SK-N-SH (cell line): ENCODE measurements at regions not wholly inside any gene's neighbourhood (a gene's known extent, or its start where the extent isn't known, plus 50 kb on each side); places are given as distances from the start of the nearest gene placed in this dataset.

ENCODE experiments used
- CTCF ChIA-PET: fragments of 300-600, 350-600 bp; formaldehyde crosslinking; extraction: SDS; loops from one replicate; lab custom pipeline; 2021; lab: Yijun Ruan, JAX
- POLR2A ChIA-PET: fragments of 350-600 bp; sonication (Branson Sonifier 250); formaldehyde crosslinking; extraction: SDS; loops from one replicate; lab custom pipeline; 2020; ENCODE audit warnings: antibody characterized with exemption, inconsistent platforms; lab: Yijun Ruan, JAX
- DNase-seq: peaks from one replicate; pipeline ENCODE4 v3.0.0; 2012
- H2AFZ ChIP-seq: fragments of 200-600 bp; sonication (generic); 2 replicates; pipeline ENCODE4 v1.8.1; 2016; ENCODE audit warnings: antibody characterized with exemption, mild to moderate bottlenecking, low read depth
- H3F3A ChIP-seq: fragments of 200-600 bp; sonication (generic); replicated peaks from 2 replicates; pipeline ENCODE3; 2016; ENCODE audit warnings: antibody characterized with exemption, mild to moderate bottlenecking; ENCODE audit not compliant: insufficient read depth
- H3K27ac ChIP-seq, 2 experiments: fragments of 200-500 bp in 1 of 2; fragments of 200-600 bp in 1 of 2; sonication (Bioruptor generic) in 1 of 2; sonication (generic), shearing (Covaris generic) in 1 of 2; 2 replicates each; pipeline versions ENCODE4 v1.5.1 to v1.6.1; 2014 to 2016; ENCODE audit warnings: low read depth in 2 of 2, inconsistent platforms in 1 of 2, low read length in 1 of 2, mild to moderate bottlenecking in 1 of 2, mixed read lengths in 1 of 2
- H3K27me3 ChIP-seq: fragments of 200-600 bp; sonication (generic), shearing (Covaris generic); 2 replicates; pipeline ENCODE4 v1.6.1; 2016; ENCODE audit warnings: mixed run types; ENCODE audit not compliant: insufficient read depth
- H3K36me3 ChIP-seq, 2 experiments: fragments of 200-500 bp in 1 of 2; fragments of 200-600 bp in 1 of 2; sonication (Bioruptor generic) in 1 of 2; sonication (generic) in 1 of 2; replicated peaks in 1 of 2; 2 replicates each; pipeline versions ENCODE3 to v1.5.1; 2014 to 2016; ENCODE audit warnings: low read length in 1 of 2, mild to moderate bottlenecking in 1 of 2; ENCODE audit not compliant: insufficient read depth in 2 of 2, control insufficient read depth in 1 of 2
- H3K4me1 ChIP-seq, 2 experiments: fragments of 200-500 bp in 1 of 2; fragments of 200-600 bp in 1 of 2; sonication (Bioruptor generic) in 1 of 2; sonication (generic), shearing (Covaris generic) in 1 of 2; 2 replicates each; pipeline versions ENCODE4 v1.5.1 to v1.6.1; 2014 to 2016; ENCODE audit warnings: low read depth in 1 of 2, low read length in 1 of 2, mixed run types in 1 of 2; ENCODE audit not compliant: insufficient read depth in 2 of 2, control insufficient read depth in 1 of 2
- H3K4me2 ChIP-seq: fragments of 200-600 bp; sonication (generic), shearing (Covaris generic); 2 replicates; pipeline ENCODE4 v1.6.1; 2017; ENCODE audit warnings: mixed run types
- H3K4me3 ChIP-seq, 2 experiments: fragments of 200-500 bp in 1 of 2; fragments of 200-600 bp in 1 of 2; sonication (Bioruptor generic) in 1 of 2; sonication (generic), shearing (Covaris generic) in 1 of 2; 2 replicates each; pipeline versions ENCODE4 v1.5.1 to v1.8.1; 2014 to 2016; ENCODE audit warnings: low read depth in 2 of 2, inconsistent platforms in 1 of 2, low read length in 1 of 2, mild to moderate bottlenecking in 1 of 2, mixed read lengths in 1 of 2, moderate library complexity in 1 of 2
- H3K79me2 ChIP-seq: fragments of 200-600 bp; sonication (generic); 2 replicates; pipeline ENCODE4 v1.8.1; 2017; ENCODE audit warnings: mild to moderate bottlenecking; ENCODE audit not compliant: insufficient read depth
- H3K9ac ChIP-seq: fragments of 200-600 bp; sonication (generic); 2 replicates; pipeline ENCODE4 v1.6.1; 2017; ENCODE audit warnings: mixed run types
- H3K9me2 ChIP-seq: fragments of 200-600 bp; sonication (generic); 2 replicates; pipeline ENCODE4 v1.6.1; 2017; ENCODE audit warnings: mixed run types
- H3K9me3 ChIP-seq: fragments of 200-600 bp; sonication (generic); 2 replicates; pipeline ENCODE4 v1.6.1; 2017; ENCODE audit warnings: mixed run types, mild to moderate bottlenecking, moderate library complexity
- H4K20me1 ChIP-seq: fragments of 200-600 bp; sonication (generic); 2 replicates; pipeline ENCODE4 v1.6.1; 2017; ENCODE audit warnings: mild to moderate bottlenecking, mixed run types; ENCODE audit not compliant: insufficient read depth
- EP300 ChIP-seq, 2 experiments: IDR thresholded peaks; 2 replicates each; pipeline versions ENCODE4 v1.4.0 to v1.6.1; 2012; ENCODE audit warnings: borderline replicate concordance in 1 of 2, low read depth in 1 of 2, low read length in 1 of 2
- EZH2phosphoT487 ChIP-seq: fragments of 200-600 bp; sonication (generic); IDR thresholded peaks from 2 replicates; pipeline ENCODE4 v1.6.1; 2017; ENCODE audit warnings: low read depth, mixed run types, mild to moderate bottlenecking, antibody characterized with exemption, moderate library complexity, borderline replicate concordance
- FOXJ3 ChIP-seq: sonication (generic); formaldehyde crosslinking; IDR thresholded peaks from 2 replicates; pipeline ENCODE4 v1.5.1; 2020; ENCODE audit warnings: mild to moderate bottlenecking, missing genetic modification reagents
- FOXM1 ChIP-seq: IDR thresholded peaks from 2 replicates; pipeline ENCODE4 v1.4.0; 2012; ENCODE audit warnings: low read depth, mild to moderate bottlenecking
- GATA2 ChIP-seq: sonication (generic); formaldehyde crosslinking; IDR thresholded peaks from 2 replicates; pipeline ENCODE4 v1.5.0; 2020; ENCODE audit warnings: mild to moderate bottlenecking, missing genetic modification reagents
- JUND ChIP-seq: IDR thresholded peaks from 2 replicates; pipeline ENCODE4 v1.4.0; 2012
- MEF2A ChIP-seq: IDR thresholded peaks from 2 replicates; pipeline ENCODE4 v1.4.0; 2012; ENCODE audit warnings: low read depth, borderline replicate concordance
- MXI1 ChIP-seq: IDR thresholded peaks from 2 replicates; pipeline ENCODE4 v1.6.1; 2012; ENCODE audit warnings: mild to moderate bottlenecking, low read depth, low read length, improper control_type of control experiment
- NRF1 ChIP-seq: IDR thresholded peaks from 2 replicates; pipeline ENCODE4 v1.6.1; 2012; ENCODE audit warnings: low read depth, mild to moderate bottlenecking, low read length
- POLR2AphosphoS5 ChIP-seq: IDR thresholded peaks from 2 replicates; pipeline ENCODE4 v1.6.1; 2012; ENCODE audit warnings: low read depth, low read length
- RFX5 ChIP-seq: IDR thresholded peaks from 2 replicates; pipeline ENCODE4 v1.6.1; 2012; ENCODE audit warnings: mild to moderate bottlenecking, improper control_type of control experiment, low read length
- RXRA ChIP-seq: IDR thresholded peaks from 2 replicates; pipeline ENCODE4 v1.4.0; 2012; ENCODE audit warnings: low read depth, mild to moderate bottlenecking, borderline replicate concordance
- SMC3 ChIP-seq: IDR thresholded peaks from 2 replicates; pipeline ENCODE4 v1.6.1; 2012; ENCODE audit warnings: low read depth, low read length, improper control_type of control experiment
- TEAD4 ChIP-seq: IDR thresholded peaks from 2 replicates; pipeline ENCODE4 v1.4.0; 2012; ENCODE audit warnings: mild to moderate bottlenecking, borderline replicate concordance; ENCODE audit not compliant: insufficient read depth
- USF1 ChIP-seq: IDR thresholded peaks from 2 replicates; pipeline ENCODE4 v1.4.0; 2012; ENCODE audit warnings: low read depth, borderline replicate concordance
- YY1 ChIP-seq: IDR thresholded peaks from 2 replicates; pipeline ENCODE4 v1.4.0; 2012; ENCODE audit warnings: low read depth, mild to moderate bottlenecking
- ZBTB33 ChIP-seq: IDR thresholded peaks from 2 replicates; pipeline ENCODE4 v1.4.0; 2012; ENCODE audit warnings: low read depth, borderline replicate concordance
- WGBS: methylation state at CpG from one replicate; pipeline ENCODE4 v1.1.6; 2017; ENCODE audit warnings: low lambda C conversion rate; 5-methylcytosine and 5-hydroxymethylcytosine counted together
- TF ChIP-seq, protein P1 (sequence below): fragments of 200-600 bp; sonication (generic); IDR thresholded peaks from 2 replicates; pipeline ENCODE4 v1.6.1; 2017; ENCODE audit warnings: antibody characterized with exemption, mild to moderate bottlenecking, moderate library complexity
- TF ChIP-seq, protein P2 (sequence below): IDR thresholded peaks from 2 replicates; pipeline ENCODE4 v1.6.1; 2012; ENCODE audit warnings: mild to moderate bottlenecking, low read depth, low read length, moderate library complexity

GRCh38 chr13:99080131-99080530 is 102.3 kb upstream of the DOCK9 start:
- no peaks in the 10 kb centered on the region for H3F3A ChIP-seq
- ChIA-PET CTCF (no interaction called here), POLR2A (no interaction called here)
- H4K20me1 ChIP-seq = no peaks in the 10 kb centered on the region
- DNase-seq = no peak
- peaks cover 0 to 14% of the 10 kb centered on the region in 2 experiments; a peak in 1 of 4 replicates for H3K4me1 ChIP-seq
- no peak overlapping the region for H3K4me3 ChIP-seq
- TF ChIP-seq MEF2A = no peak
- no peak for TF ChIP-seq FOXJ3 (CRISPR knock-in tag)
- TF ChIP-seq MXI1 = no peak
- no peak for TF ChIP-seq USF1
- TF ChIP-seq, protein P1, sequence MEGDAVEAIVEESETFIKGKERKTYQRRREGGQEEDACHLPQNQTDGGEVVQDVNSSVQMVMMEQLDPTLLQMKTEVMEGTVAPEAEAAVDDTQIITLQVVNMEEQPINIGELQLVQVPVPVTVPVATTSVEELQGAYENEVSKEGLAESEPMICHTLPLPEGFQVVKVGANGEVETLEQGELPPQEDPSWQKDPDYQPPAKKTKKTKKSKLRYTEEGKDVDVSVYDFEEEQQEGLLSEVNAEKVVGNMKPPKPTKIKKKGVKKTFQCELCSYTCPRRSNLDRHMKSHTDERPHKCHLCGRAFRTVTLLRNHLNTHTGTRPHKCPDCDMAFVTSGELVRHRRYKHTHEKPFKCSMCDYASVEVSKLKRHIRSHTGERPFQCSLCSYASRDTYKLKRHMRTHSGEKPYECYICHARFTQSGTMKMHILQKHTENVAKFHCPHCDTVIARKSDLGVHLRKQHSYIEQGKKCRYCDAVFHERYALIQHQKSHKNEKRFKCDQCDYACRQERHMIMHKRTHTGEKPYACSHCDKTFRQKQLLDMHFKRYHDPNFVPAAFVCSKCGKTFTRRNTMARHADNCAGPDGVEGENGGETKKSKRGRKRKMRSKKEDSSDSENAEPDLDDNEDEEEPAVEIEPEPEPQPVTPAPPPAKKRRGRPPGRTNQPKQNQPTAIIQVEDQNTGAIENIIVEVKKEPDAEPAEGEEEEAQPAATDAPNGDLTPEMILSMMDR = no peak
- no peak for TF ChIP-seq TEAD4
- no peak for TF ChIP-seq GATA2 (CRISPR knock-in tag)
- TF ChIP-seq NRF1 = no peak
- no peak for TF ChIP-seq POLR2AphosphoS5
- no peak for TF ChIP-seq YY1
- TF ChIP-seq SMC3 = no peak
- no peak for TF ChIP-seq FOXM1
- no peak for TF ChIP-seq JUND
- H3K9ac ChIP-seq = no peak overlapping the region
- no peak overlapping the region for H3K27ac ChIP-seq
- H3K79me2 ChIP-seq = peaks cover 5% of the 10 kb centered on the region; the same call in 1 of the 2 replicates
- WGBS = 98% methylated on average over 2 of the region's 2 CpGs
- no peaks in the 10 kb centered on the region for H3K9me2 ChIP-seq
- no peak overlapping the region for H3K4me2 ChIP-seq
- H2AFZ ChIP-seq = no peak overlapping the region
- H3K36me3 ChIP-seq = no peaks in the 10 kb centered on the region
- H3K9me3 ChIP-seq = no peaks in the 10 kb centered on the region
- no peaks in the 10 kb centered on the region for H3K27me3 ChIP-seq

- Histone ChIP-seq H3K36me3 (no peaks in the 10 kb centered on the region), H3K27ac (peak overlapping the region in 1 of 2 experiments; percentile 3; a peak in 1 of 4 replicates), H3K9me3 (no peaks in the 10 kb centered on the region), H3K4me2 (no peak overlapping the region), H3K9ac (no peak overlapping the region), H3F3A (no peaks in the 10 kb centered on the region), H4K20me1 (no peaks in the 10 kb centered on the region), H3K79me2 (peaks cover 8% of the 10 kb centered on the region; the same call in 1 of the 2 replicates), H3K4me3 (no peak overlapping the region), H3K27me3 (no peaks in the 10 kb centered on the region), H3K9me2 (no peaks in the 10 kb centered on the region), H3K4me1 (peaks cover 0 to 22% of the 10 kb centered on the region in 2 experiments; a peak in 1 of 4 replicates), H2AFZ (no peak overlapping the region)
- ChIA-PET CTCF (no interaction called here), POLR2A (no interaction called here)
- DNase-seq = no peak
- 92% methylated on average over 2 of the region's 2 CpGs for WGBS
- TF ChIP-seq MXI1 (no peak), EP300 (IDR thresholded peaks at IDR 0.05; ENCODE audit: borderline replicate concordance in 1 of 2, low read depth in 1 of 2, low read length in 1 of 2) (no peak), RFX5 (no peak), POLR2AphosphoS5 (no peak), USF1 (no peak), FOXJ3 (CRISPR knock-in tag) (no peak), ZBTB33 (no peak), EZH2phosphoT487 (no peak), TEAD4 (no peak), RXRA (no peak), SMC3 (no peak)
- TF ChIP-seq, protein P2, sequence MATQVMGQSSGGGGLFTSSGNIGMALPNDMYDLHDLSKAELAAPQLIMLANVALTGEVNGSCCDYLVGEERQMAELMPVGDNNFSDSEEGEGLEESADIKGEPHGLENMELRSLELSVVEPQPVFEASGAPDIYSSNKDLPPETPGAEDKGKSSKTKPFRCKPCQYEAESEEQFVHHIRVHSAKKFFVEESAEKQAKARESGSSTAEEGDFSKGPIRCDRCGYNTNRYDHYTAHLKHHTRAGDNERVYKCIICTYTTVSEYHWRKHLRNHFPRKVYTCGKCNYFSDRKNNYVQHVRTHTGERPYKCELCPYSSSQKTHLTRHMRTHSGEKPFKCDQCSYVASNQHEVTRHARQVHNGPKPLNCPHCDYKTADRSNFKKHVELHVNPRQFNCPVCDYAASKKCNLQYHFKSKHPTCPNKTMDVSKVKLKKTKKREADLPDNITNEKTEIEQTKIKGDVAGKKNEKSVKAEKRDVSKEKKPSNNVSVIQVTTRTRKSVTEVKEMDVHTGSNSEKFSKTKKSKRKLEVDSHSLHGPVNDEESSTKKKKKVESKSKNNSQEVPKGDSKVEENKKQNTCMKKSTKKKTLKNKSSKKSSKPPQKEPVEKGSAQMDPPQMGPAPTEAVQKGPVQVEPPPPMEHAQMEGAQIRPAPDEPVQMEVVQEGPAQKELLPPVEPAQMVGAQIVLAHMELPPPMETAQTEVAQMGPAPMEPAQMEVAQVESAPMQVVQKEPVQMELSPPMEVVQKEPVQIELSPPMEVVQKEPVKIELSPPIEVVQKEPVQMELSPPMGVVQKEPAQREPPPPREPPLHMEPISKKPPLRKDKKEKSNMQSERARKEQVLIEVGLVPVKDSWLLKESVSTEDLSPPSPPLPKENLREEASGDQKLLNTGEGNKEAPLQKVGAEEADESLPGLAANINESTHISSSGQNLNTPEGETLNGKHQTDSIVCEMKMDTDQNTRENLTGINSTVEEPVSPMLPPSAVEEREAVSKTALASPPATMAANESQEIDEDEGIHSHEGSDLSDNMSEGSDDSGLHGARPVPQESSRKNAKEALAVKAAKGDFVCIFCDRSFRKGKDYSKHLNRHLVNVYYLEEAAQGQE = no peak
These were observed 106.1 kb upstream of the DOCK9 start for GRCh38 chr13:99083981-99084380.
